CD14-positive monocyte (primary cell): ENCODE measurements at regions not wholly inside any gene's neighbourhood (a gene's known extent, or its start where the extent isn't known, plus 50 kb on each side); places are given as distances from the start of the nearest gene placed in this dataset.

Experiments used
- DNase-seq, 3 donors: peaks; one replicate each; pipeline ENCODE4 v3.0.0-alpha.2; 2011 to 2022
- H2AFZ ChIP-seq: 2 replicates; pipeline ENCODE4 v1.6.0; 2012; ENCODE audit warnings: mild to moderate bottlenecking, low read depth, low read length, inconsistent platforms; ENCODE audit not compliant: insufficient read depth, poor library complexity, severe bottlenecking
- H3K27ac ChIP-seq, 2 donors: 1 replicate in 1 of 2; 2 replicates in 1 of 2; pipeline ENCODE4 v1.5.1; 2012 to 2013; ENCODE audit warnings: low read length in 2 of 2, control low read depth in 1 of 2, inconsistent platforms in 1 of 2, low read depth in 1 of 2, mild to moderate bottlenecking in 1 of 2
- H3K27me3 ChIP-seq, 2 donors: one replicate each; pipeline versions ENCODE4 v1.6.0 to v1.6.1; 2011 to 2013; ENCODE audit warnings: low read length in 2 of 2; ENCODE audit not compliant: control insufficient read depth in 2 of 2, insufficient read depth in 2 of 2
- H3K36me3 ChIP-seq, 2 donors: replicated peaks in 1 of 2; 1 replicate in 1 of 2; 2 replicates in 1 of 2; pipeline versions ENCODE4 v1.5.1 to v1.6.1; 2012 to 2013; ENCODE audit warnings: low read length in 2 of 2, control low read depth in 1 of 2, inconsistent platforms in 1 of 2, mild to moderate bottlenecking in 1 of 2; ENCODE audit not compliant: insufficient read depth in 2 of 2, control insufficient read depth in 1 of 2
- H3K4me1 ChIP-seq, 2 donors: 1 replicate in 1 of 2; 2 replicates in 1 of 2; pipeline versions ENCODE4 v1.5.1 to v1.6.1; 2012 to 2013; ENCODE audit warnings: low read length in 2 of 2, control low read depth in 1 of 2, inconsistent platforms in 1 of 2, mild to moderate bottlenecking in 1 of 2, moderate library complexity in 1 of 2; ENCODE audit not compliant: insufficient read depth in 2 of 2, control insufficient read depth in 1 of 2
- H3K4me2 ChIP-seq: replicated peaks from 2 replicates; pipeline ENCODE3; 2012; ENCODE audit warnings: low read length, moderate library complexity, mild to moderate bottlenecking; ENCODE audit not compliant: poor library complexity, severe bottlenecking; ENCODE audit errors: extremely low read depth
- H3K4me3 ChIP-seq, 3 experiments: fragments of 200-600 bp in 1 of 3; sonication (generic) in 1 of 3; replicated peaks in 1 of 3; 1 replicate in 2 of 3; 2 replicates in 1 of 3; pipeline ENCODE4 v1.5.1; 2011 to 2013; ENCODE audit warnings: low read length in 3 of 3, mild to moderate bottlenecking in 3 of 3, control low read depth in 2 of 3, low read depth in 2 of 3, inconsistent platforms in 1 of 3, moderate library complexity in 1 of 3
- H3K79me2 ChIP-seq: 2 replicates; pipeline ENCODE4 v1.6.0; 2012; ENCODE audit warnings: mild to moderate bottlenecking, control low read depth, inconsistent platforms, low read length, moderate library complexity; ENCODE audit not compliant: insufficient read depth
- H3K9ac ChIP-seq: 2 replicates; pipeline ENCODE4 v1.6.0; 2017; ENCODE audit warnings: low read length, mild to moderate bottlenecking; ENCODE audit not compliant: insufficient read depth, poor library complexity, severe bottlenecking
- H3K9me3 ChIP-seq, 2 donors: replicated peaks in 1 of 2; 1 replicate in 1 of 2; 2 replicates in 1 of 2; pipeline versions ENCODE4 v1.5.1 to v1.6.1; 2012 to 2013; ENCODE audit warnings: low read length in 2 of 2, control low read depth in 1 of 2; ENCODE audit not compliant: control insufficient read depth in 1 of 2, insufficient read depth in 1 of 2
- H4K20me1 ChIP-seq: 2 replicates; pipeline ENCODE4 v1.6.0; 2012; ENCODE audit warnings: mild to moderate bottlenecking, low read length, control low read depth, moderate library complexity; ENCODE audit not compliant: insufficient read depth
- H3K27ac Mint-ChIP-seq, 7 donors: one replicate each; pipeline ENCODE4 v1.8.0; 2020; ENCODE audit warnings: mild to moderate bottlenecking in 7 of 7, mixed read lengths in 7 of 7, moderate library complexity in 6 of 7, inconsistent platforms in 2 of 7
- H3K27me3 Mint-ChIP-seq, 3 donors: one replicate each; pipeline ENCODE4 v1.8.0; 2021 to 2022; ENCODE audit warnings: low read depth in 3 of 3, mild to moderate bottlenecking in 3 of 3, mixed read lengths in 3 of 3, moderate library complexity in 3 of 3, inconsistent platforms in 1 of 3
- H3K36me3 Mint-ChIP-seq, 2 donors: one replicate each; pipeline ENCODE4 v1.8.0; 2020; ENCODE audit warnings: mixed read lengths in 2 of 2, inconsistent platforms in 1 of 2, mild to moderate bottlenecking in 1 of 2
- H3K4me1 Mint-ChIP-seq: one replicate; pipeline ENCODE4 v1.8.0; 2020; ENCODE audit warnings: mild to moderate bottlenecking, mixed read lengths
- H3K4me3 Mint-ChIP-seq, 2 donors: one replicate each; pipeline ENCODE4 v1.8.0; 2020; ENCODE audit warnings: mild to moderate bottlenecking in 2 of 2, mixed read lengths in 2 of 2, moderate library complexity in 1 of 2
- H3K9me3 Mint-ChIP-seq, 7 donors: one replicate each; pipeline ENCODE4 v1.8.0; 2020 to 2022; ENCODE audit warnings: mixed read lengths in 7 of 7, mild to moderate bottlenecking in 6 of 7, moderate library complexity in 6 of 7, inconsistent platforms in 2 of 7
- CTCF ChIP-seq: fragments of 200-600 bp; IDR thresholded peaks from one replicate; pipeline ENCODE4 v1.8.0; 2022; ENCODE audit warnings: antibody characterized with exemption, mild to moderate bottlenecking
- WGBS: methylation state at CpG from one replicate; pipeline ENCODE4 v1.1.5; 2013; ENCODE audit warnings: missing lambda C conversion rate; ENCODE audit not compliant: insufficient coverage; 5-methylcytosine and 5-hydroxymethylcytosine counted together
- intact Hi-C, 2 donors: fragments of 100-400 bp; cut with micrococcal nuclease; formaldehyde crosslinking; loops; one replicate each; pipeline versions ENCODE4 v1.15.0 to v1.15.1; 2023

GRCh38 chr2:38433607-38433975, 56.5 kb upstream of the ATL2 start:
- Histone ChIP-seq H3K4me1 (no peaks in the 10 kb centered on the region), H3K27me3 (peaks cover 0 to 3% of the 10 kb centered on the region in 2 donors), H3K9me3 (no peaks in the 10 kb centered on the region), H4K20me1 (no peaks in the 10 kb centered on the region), H3K9ac (no peak overlapping the region), H3K4me2 (no peak overlapping the region), H2AFZ (no peak overlapping the region), H3K27ac (no peak overlapping the region), H3K79me2 (no peaks in the 10 kb centered on the region), H3K36me3 (no peaks in the 10 kb centered on the region), H3K4me3 (no peak overlapping the region)
- WGBS, result no CpG with 5 or more reads among the region's 1 CpG
- H3K4me1 Mint-ChIP-seq, result no peaks in the 10 kb centered on the region
- DNase-seq, result no peak
- H3K27ac Mint-ChIP-seq, result no peak overlapping the region
- no peak overlapping the region for H3K4me3 Mint-ChIP-seq
- intact Hi-C loops, result no loop called here
- peaks cover 7 to 14% (median 13%) of the 10 kb centered on the region in 3 donors for H3K27me3 Mint-ChIP-seq
- H3K36me3 Mint-ChIP-seq, result no peaks in the 10 kb centered on the region
- TF ChIP-seq CTCF, result no peak
- no peaks in the 10 kb centered on the region for H3K9me3 Mint-ChIP-seq

GRCh38 chr2:38432820-38433606, 55.9 kb upstream of the ATL2 start:
- no peaks in the 10 kb centered on the region for H3K79me2 ChIP-seq
- 81% methylated on average over 8 of the region's 8 CpGs for WGBS
- H3K4me3 ChIP-seq, result no peak overlapping the region
- H3K9me3 ChIP-seq, result no peaks in the 10 kb centered on the region
- H3K27me3 ChIP-seq, result peaks cover 0 to 3% of the 10 kb centered on the region in 2 donors
- no peak for DNase-seq
- TF ChIP-seq CTCF, result no peak
- no peak overlapping the region for H3K27ac Mint-ChIP-seq
- H3K9me3 Mint-ChIP-seq, result no peaks in the 10 kb centered on the region
- no peaks in the 10 kb centered on the region for H3K36me3 ChIP-seq
- H2AFZ ChIP-seq, result no peak overlapping the region
- no peak overlapping the region for H3K4me3 Mint-ChIP-seq
- H3K36me3 Mint-ChIP-seq, result no peaks in the 10 kb centered on the region
- intact Hi-C loops, result no loop called here
- peaks cover 7 to 15% (median 14%) of the 10 kb centered on the region in 3 donors for H3K27me3 Mint-ChIP-seq
- H4K20me1 ChIP-seq, result no peaks in the 10 kb centered on the region
- no peaks in the 10 kb centered on the region for H3K4me1 Mint-ChIP-seq
- H3K4me2 ChIP-seq, result no peak overlapping the region
- no peak overlapping the region for H3K27ac ChIP-seq
- H3K9ac ChIP-seq, result no peak overlapping the region
- no peaks in the 10 kb centered on the region for H3K4me1 ChIP-seq
